DMS 273 treated with DMSO at 0.1 percent for 48 hours (cell line): ENCODE measurements at regions not wholly inside any gene's neighbourhood (a gene's known extent, or its start where the extent isn't known, plus 50 kb on each side); places are given as distances from the start of the nearest gene placed in this dataset.

Experiments
- DNase-seq: peaks from one replicate; lab custom pipeline; 2025; lab: John Stamatoyannopoulos, UW

GRCh38 chr16:65497571-65497970 lies 375.7 kb upstream of the CDH11 start:
- DNase-seq = no peak

- DNase-seq = no peak
Measured at GRCh38 chr16:65495106-65495505, 373.2 kb upstream of the CDH11 start.

GRCh38 chr16:65494609-65495008 lies 372.7 kb upstream of the CDH11 start:
- DNase-seq = no peak

- no peak for DNase-seq
Measured at GRCh38 chr16:65494080-65494479, 372.2 kb upstream of the CDH11 start.

- no peak for DNase-seq
Measured at GRCh38 chr16:65490286-65490685, 368.4 kb upstream of the CDH11 start.

- no peak for DNase-seq
Measured at GRCh38 chr16:65489531-65490023, 367.7 kb upstream of the CDH11 start.

- no peak for DNase-seq
Measured at GRCh38 chr16:65487231-65487630, 365.4 kb upstream of the CDH11 start.

GRCh38 chr16:65481956-65482355 lies 360.1 kb upstream of the CDH11 start:
- DNase-seq = no peak

- DNase-seq = no peak
Measured at GRCh38 chr16:65480281-65481091, 358.6 kb upstream of the CDH11 start.

- no peak for DNase-seq
Measured at GRCh38 chr16:65476448-65476955, 354.6 kb upstream of the CDH11 start.

GRCh38 chr16:65473699-65474098 lies 351.8 kb upstream of the CDH11 start:
- DNase-seq = no peak

- DNase-seq = no peak
Measured at GRCh38 chr16:65469116-65469515, 347.3 kb upstream of the CDH11 start.

GRCh38 chr16:65468133-65468532 lies 346.3 kb upstream of the CDH11 start:
- DNase-seq = no peak

- DNase-seq = no peak
Measured at GRCh38 chr16:65463652-65464260, 341.9 kb upstream of the CDH11 start.

GRCh38 chr16:65457084-65457483 lies 335.2 kb upstream of the CDH11 start:
- no peak for DNase-seq

GRCh38 chr16:65455761-65456160 lies 333.9 kb upstream of the CDH11 start:
- DNase-seq = no peak

GRCh38 chr16:65453646-65454045 lies 331.8 kb upstream of the CDH11 start:
- DNase-seq = no peak

GRCh38 chr16:65449526-65449925 lies 327.7 kb upstream of the CDH11 start:
- DNase-seq = no peak

- no peak for DNase-seq
Measured at GRCh38 chr16:65446427-65446826, 324.6 kb upstream of the CDH11 start.

GRCh38 chr16:65445313-65446260 lies 323.7 kb upstream of the CDH11 start:
- no peak for DNase-seq

GRCh38 chr16:65441501-65441900 lies 319.6 kb upstream of the CDH11 start:
- DNase-seq = no peak

- no peak for DNase-seq
Measured at GRCh38 chr16:65429504-65430181, 307.8 kb upstream of the CDH11 start.
